ENCODE measurements at regions not wholly inside any gene's neighbourhood (a gene's known extent, or its start where the extent isn't known, plus 50 kb on each side); places are given as distances from the start of the nearest gene placed in this dataset.

DNA sequence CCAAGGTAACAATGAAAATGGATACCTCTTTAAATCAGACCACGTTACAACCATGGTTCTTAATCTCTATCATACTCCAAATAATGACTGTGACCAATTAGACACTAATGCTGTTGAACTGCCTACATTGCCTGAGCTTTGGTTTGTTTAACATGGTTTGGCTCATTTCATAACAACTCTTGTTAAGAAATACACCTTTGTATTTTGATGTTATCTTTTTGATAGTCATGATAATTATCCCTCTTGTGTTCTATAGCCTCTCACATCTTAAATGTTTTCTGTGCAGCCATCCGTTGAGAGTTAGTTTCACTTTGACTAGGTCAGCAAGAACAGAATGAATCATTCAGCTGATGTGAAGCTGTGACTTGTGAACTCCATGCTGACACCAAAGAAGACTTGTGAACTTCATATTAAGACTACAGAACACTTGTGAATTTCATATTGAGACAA is 75.5 kb upstream of the RERGL start:
- Histone ChIP-seq H3K27me3 (no peaks in the 10 kb centered on the region), H2AFZ (peak overlapping the region; percentile 75), H3K4me3 (no peak overlapping the region), H3K4me1 (ENCODE audit: insufficient read depth) (no peaks in the 10 kb centered on the region), H3K27ac (peak overlapping the region; percentile 12), H3K9me3 (ENCODE audit: low read depth) (no peaks in the 10 kb centered on the region), H3K4me2 (peak overlapping the region; percentile 66), H4K20me1 (ENCODE audit: insufficient read depth, poor library complexity, severe bottlenecking) (no peaks in the 10 kb centered on the region), H3K36me3 (replicated peaks; ENCODE audit: insufficient read depth, low read depth) (no peaks in the 10 kb centered on the region), H3K9me2 (replicated peaks; ENCODE audit: insufficient read depth) (no peaks in the 10 kb centered on the region), H3K79me2 (no peaks in the 10 kb centered on the region)
- DNase-seq (ENCODE audit: low spot score): peak; percentile 15
- TF ChIP-seq, protein P1, sequence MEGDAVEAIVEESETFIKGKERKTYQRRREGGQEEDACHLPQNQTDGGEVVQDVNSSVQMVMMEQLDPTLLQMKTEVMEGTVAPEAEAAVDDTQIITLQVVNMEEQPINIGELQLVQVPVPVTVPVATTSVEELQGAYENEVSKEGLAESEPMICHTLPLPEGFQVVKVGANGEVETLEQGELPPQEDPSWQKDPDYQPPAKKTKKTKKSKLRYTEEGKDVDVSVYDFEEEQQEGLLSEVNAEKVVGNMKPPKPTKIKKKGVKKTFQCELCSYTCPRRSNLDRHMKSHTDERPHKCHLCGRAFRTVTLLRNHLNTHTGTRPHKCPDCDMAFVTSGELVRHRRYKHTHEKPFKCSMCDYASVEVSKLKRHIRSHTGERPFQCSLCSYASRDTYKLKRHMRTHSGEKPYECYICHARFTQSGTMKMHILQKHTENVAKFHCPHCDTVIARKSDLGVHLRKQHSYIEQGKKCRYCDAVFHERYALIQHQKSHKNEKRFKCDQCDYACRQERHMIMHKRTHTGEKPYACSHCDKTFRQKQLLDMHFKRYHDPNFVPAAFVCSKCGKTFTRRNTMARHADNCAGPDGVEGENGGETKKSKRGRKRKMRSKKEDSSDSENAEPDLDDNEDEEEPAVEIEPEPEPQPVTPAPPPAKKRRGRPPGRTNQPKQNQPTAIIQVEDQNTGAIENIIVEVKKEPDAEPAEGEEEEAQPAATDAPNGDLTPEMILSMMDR (IDR thresholded peaks at IDR 0.05; ENCODE audit: poor library complexity): no peak
- no peak for TF ChIP-seq EZH2 (IDR thresholded peaks at IDR 0.05; ENCODE audit: borderline replicate concordance)
- no peak for TF ChIP-seq EZH2phosphoT487 (IDR thresholded peaks at IDR 0.05; ENCODE audit: low read depth, severe bottlenecking, unreplicated experiment)
- 41% methylated on average over 2 of the region's 2 CpGs for WGBS (ENCODE audit: low lambda C conversion rate, missing lambda C conversion rate)

DNA sequence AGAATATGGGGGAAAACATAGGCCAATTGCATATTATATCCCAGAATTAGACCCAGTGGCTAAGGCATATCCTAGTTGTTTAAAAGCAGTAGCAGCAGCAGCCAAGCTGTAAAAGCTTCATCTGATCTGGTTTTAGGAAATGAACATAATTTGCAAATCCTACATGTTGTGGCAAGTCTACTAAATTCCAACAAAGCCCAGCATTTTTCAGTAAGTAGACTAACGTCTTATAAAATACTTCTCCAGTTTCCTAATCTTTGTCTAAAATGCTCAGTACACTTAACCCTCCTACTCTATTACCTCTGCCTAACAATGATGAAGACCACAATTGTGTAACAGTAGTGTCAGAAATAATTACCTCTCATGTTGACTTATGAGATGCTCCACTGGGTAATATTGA is 70.9 kb upstream of the RERGL start:
- H2AFZ ChIP-seq: no peak overlapping the region
- H3K9me2 ChIP-seq (replicated peaks; ENCODE audit: insufficient read depth): no peaks in the 10 kb centered on the region
- H3K4me2 ChIP-seq: no peak overlapping the region
- TF ChIP-seq, protein P1 (IDR thresholded peaks at IDR 0.05; ENCODE audit: poor library complexity): no peak
- TF ChIP-seq EZH2 (IDR thresholded peaks at IDR 0.05; ENCODE audit: borderline replicate concordance) (no peak), EZH2phosphoT487 (IDR thresholded peaks at IDR 0.05; ENCODE audit: low read depth, severe bottlenecking, unreplicated experiment) (no peak)
- no peak overlapping the region for H3K4me3 ChIP-seq
- no peak for DNase-seq (ENCODE audit: low spot score)
- H3K9me3 ChIP-seq (ENCODE audit: low read depth): no peaks in the 10 kb centered on the region
- H3K36me3 ChIP-seq (replicated peaks; ENCODE audit: insufficient read depth, low read depth): no peaks in the 10 kb centered on the region
- no peak overlapping the region for H3K27ac ChIP-seq
- no peaks in the 10 kb centered on the region for H3K4me1 ChIP-seq (ENCODE audit: insufficient read depth)
- 74% methylated on average over 1 of the region's 1 CpG for WGBS (ENCODE audit: low lambda C conversion rate, missing lambda C conversion rate)
- H3K79me2 ChIP-seq: no peaks in the 10 kb centered on the region
- no peaks in the 10 kb centered on the region for H3K27me3 ChIP-seq
- no peaks in the 10 kb centered on the region for H4K20me1 ChIP-seq (ENCODE audit: insufficient read depth, poor library complexity, severe bottlenecking)

DNA sequence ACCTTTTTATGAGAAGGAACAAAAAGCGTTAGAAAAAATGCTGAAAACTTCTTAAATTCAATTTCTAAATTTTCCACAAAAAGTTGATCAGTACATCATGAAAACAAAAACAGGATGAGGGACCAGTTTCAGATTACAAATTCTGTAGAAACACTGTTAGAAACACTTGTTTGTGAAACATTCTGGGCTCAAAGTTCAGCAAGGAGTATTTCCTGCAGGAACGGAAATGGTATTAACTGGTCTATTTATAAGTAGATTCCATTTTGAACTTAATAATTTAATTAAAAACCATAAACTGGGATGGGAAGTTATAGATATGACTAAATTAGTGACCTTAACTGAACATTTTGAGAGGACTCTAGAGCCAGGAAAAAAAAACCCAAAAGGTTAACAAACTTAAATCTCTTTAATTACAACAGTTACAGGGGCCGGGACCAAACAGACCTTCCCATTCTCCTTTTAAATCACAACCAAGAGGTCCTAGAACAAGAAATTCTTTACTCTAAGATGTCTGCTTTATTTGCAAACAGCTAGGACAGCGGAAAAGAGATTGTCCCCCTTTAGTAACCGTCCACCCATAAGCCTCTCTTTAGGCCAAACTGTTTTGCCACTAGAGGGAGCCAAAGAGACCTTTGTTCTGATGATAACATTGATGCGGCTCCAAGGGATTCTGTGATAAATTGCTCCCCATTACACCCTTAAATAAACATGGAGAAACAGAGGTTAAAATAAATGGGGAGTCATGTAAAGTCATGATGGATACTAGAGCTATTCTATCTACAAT is 69.0 kb upstream of the RERGL start:
- H3K9me3 ChIP-seq (ENCODE audit: low read depth): no peaks in the 10 kb centered on the region
- no peak for TF ChIP-seq EZH2phosphoT487 (IDR thresholded peaks at IDR 0.05; ENCODE audit: low read depth, severe bottlenecking, unreplicated experiment)
- TF ChIP-seq EZH2 (IDR thresholded peaks at IDR 0.05; ENCODE audit: borderline replicate concordance): no peak
- TF ChIP-seq, protein P1 (IDR thresholded peaks at IDR 0.05; ENCODE audit: poor library complexity): peak; percentile 50
- no peaks in the 10 kb centered on the region for H3K9me2 ChIP-seq (replicated peaks; ENCODE audit: insufficient read depth)
- no peak overlapping the region for H3K27ac ChIP-seq
- peak; percentile 55 for DNase-seq (ENCODE audit: low spot score)
- no peaks in the 10 kb centered on the region for H4K20me1 ChIP-seq (ENCODE audit: insufficient read depth, poor library complexity, severe bottlenecking)
- no peak overlapping the region for H3K4me3 ChIP-seq
- H3K36me3 ChIP-seq (replicated peaks; ENCODE audit: insufficient read depth, low read depth): no peaks in the 10 kb centered on the region
- no peaks in the 10 kb centered on the region for H3K79me2 ChIP-seq
- WGBS (ENCODE audit: low lambda C conversion rate, missing lambda C conversion rate): 83% methylated on average over 6 of the region's 6 CpGs
- H2AFZ ChIP-seq: no peak overlapping the region
- no peaks in the 10 kb centered on the region for H3K4me1 ChIP-seq (ENCODE audit: insufficient read depth)
- no peak overlapping the region for H3K4me2 ChIP-seq
- no peaks in the 10 kb centered on the region for H3K27me3 ChIP-seq

All from hepatocyte (in vitro differentiated cells).